ENCODE measurements at regions not wholly inside any gene's neighbourhood (a gene's known extent, or its start where the extent isn't known, plus 50 kb on each side); places are given as distances from the start of the nearest gene placed in this dataset.

DNA sequence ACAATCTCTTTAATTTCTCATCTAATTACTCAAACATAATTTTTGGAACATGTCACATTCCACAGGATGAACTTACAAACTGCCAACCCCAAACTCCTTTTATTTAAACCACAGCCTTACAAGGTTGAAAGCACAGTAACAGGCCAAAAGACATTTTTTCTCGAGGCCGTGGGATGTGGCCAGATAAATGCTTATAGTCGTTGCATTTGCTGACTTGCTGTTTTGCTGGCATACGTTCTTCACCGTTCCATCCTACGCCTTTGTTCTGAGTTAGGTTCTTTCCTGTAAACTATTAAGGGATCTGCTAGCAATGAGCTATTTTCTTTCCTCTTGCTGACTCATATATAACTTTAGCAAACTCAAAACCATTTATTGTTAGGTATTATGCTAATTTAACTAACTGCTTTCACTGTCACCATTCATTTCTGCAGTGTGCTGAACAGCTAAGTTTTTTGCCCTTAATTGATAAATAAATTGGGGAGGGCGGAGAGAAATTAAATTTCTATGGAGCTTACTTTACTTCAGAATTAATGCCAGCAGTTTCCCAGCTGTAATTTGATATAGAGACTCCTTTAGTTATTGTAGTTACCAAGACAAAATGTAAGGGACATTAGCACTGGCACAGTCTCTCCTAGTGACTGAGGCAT, 135.1 kb upstream of the PACRGL start:
- Mint-ChIP-seq H3K4me1 (ENCODE audit: low read depth, unreplicated experiment) (peaks cover 2% of the 10 kb centered on the region), H3K4me3 (ENCODE audit: unreplicated experiment) (no peak overlapping the region), H3K27me3 (ENCODE audit: unreplicated experiment) (no peaks in the 10 kb centered on the region), H3K36me3 (ENCODE audit: unreplicated experiment) (no peaks in the 10 kb centered on the region), H3K9me3 (ENCODE audit: unreplicated experiment) (no peaks in the 10 kb centered on the region), H3K27ac (ENCODE audit: unreplicated experiment) (no peak overlapping the region)
- TF ChIP-seq CTCF (IDR thresholded peaks at IDR 0.05; ENCODE audit: partially characterized antibody, unreplicated experiment) = no peak
- no peak for DNase-seq

DNA sequence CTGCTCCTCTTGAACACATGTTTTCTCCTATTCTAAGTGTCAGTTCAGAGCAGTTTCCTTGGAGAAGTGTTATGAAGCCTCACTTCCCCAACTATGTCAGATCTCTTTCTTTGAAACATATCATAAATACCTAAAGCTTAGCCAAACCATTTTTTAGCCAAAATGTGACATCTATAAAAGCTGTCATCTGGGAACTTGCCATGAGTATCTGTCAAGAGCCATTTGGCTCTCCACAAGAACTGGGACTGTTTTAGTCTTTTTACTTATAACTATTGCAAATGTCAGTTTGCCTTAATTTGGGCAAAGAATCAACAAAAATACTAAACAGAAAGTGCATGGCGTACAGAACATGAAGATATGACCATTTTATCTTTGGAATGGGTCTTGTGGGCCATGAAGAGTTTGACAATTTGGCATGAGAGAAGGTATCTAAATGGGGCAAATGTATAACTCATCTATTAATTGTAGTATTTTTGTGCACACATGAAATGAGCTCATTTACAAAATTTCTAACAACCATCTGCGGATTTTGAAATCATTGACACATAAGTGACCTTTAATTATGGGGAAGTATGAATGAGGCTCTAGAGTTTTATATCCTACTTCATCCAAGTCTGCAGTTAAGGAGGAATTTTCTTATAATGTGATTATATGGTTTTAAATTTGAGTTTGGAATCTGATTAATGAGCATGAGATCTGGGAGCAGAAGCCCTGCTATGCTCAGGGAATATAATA, 129.1 kb upstream of the PACRGL start:
- Mint-ChIP-seq H3K9me3 (ENCODE audit: unreplicated experiment) (no peaks in the 10 kb centered on the region), H3K4me1 (ENCODE audit: low read depth, unreplicated experiment) (peaks cover 11% of the 10 kb centered on the region), H3K27ac (ENCODE audit: unreplicated experiment) (no peak overlapping the region), H3K27me3 (ENCODE audit: unreplicated experiment) (no peaks in the 10 kb centered on the region), H3K36me3 (ENCODE audit: unreplicated experiment) (no peaks in the 10 kb centered on the region), H3K4me3 (ENCODE audit: unreplicated experiment) (no peak overlapping the region)
- DNase-seq = no peak
- no peak for TF ChIP-seq CTCF (IDR thresholded peaks at IDR 0.05; ENCODE audit: partially characterized antibody, unreplicated experiment)

DNA sequence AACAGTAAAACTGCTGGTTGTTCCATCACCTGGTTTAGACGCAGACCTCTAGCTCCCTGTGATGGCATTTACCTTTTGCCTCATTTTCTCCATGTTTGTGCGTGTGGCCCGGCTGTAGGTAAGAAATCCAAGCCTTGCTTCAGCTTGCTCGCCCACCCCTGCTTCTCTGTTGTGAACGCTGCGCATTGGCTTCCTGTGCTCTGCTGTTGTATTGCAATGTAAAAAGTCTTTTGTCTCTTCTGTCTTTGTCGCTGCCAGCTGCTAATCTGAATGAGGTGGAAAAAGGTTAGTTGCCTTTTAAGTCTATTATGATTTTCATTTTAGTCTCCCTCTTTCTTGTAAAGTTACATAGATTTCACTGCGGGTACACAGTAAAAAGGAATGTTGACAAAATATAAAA, 127.3 kb upstream of the PACRGL start:
- Mint-ChIP-seq H3K9me3 (ENCODE audit: unreplicated experiment) (no peaks in the 10 kb centered on the region), H3K27ac (ENCODE audit: unreplicated experiment) (no peak overlapping the region), H3K4me3 (ENCODE audit: unreplicated experiment) (no peak overlapping the region), H3K4me1 (ENCODE audit: low read depth, unreplicated experiment) (peaks cover 16% of the 10 kb centered on the region), H3K27me3 (ENCODE audit: unreplicated experiment) (no peaks in the 10 kb centered on the region), H3K36me3 (ENCODE audit: unreplicated experiment) (no peaks in the 10 kb centered on the region)
- DNase-seq = no peak
- no peak for TF ChIP-seq CTCF (IDR thresholded peaks at IDR 0.05; ENCODE audit: partially characterized antibody, unreplicated experiment)

DNA sequence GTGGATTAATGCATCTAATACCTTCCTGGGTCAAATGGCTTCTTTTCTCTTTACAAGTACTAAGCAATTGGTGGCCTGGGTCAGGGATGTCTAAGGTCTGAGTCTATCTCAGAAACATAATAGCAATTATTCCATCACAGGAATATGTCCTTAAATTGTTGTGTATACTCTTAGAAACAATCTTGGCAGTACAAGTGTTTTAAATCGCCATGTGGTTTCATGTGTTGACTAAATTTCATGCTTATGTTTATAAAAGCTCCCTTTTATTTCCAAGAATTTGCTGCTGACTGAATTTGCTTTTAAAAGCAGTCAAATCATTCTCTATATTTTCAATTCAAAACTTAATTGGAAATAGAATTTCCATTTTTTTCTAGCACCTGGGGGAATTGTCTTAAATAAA, 125.3 kb upstream of the PACRGL start:
- Mint-ChIP-seq H3K9me3 (ENCODE audit: unreplicated experiment) (no peaks in the 10 kb centered on the region), H3K27ac (ENCODE audit: unreplicated experiment) (no peak overlapping the region), H3K4me3 (ENCODE audit: unreplicated experiment) (no peak overlapping the region), H3K36me3 (ENCODE audit: unreplicated experiment) (no peaks in the 10 kb centered on the region), H3K27me3 (ENCODE audit: unreplicated experiment) (no peaks in the 10 kb centered on the region), H3K4me1 (ENCODE audit: low read depth, unreplicated experiment) (peaks cover 16% of the 10 kb centered on the region)
- DNase-seq = no peak
- TF ChIP-seq CTCF (IDR thresholded peaks at IDR 0.05; ENCODE audit: partially characterized antibody, unreplicated experiment) = no peak

- no peaks in the 10 kb centered on the region for H3K36me3 Mint-ChIP-seq (ENCODE audit: unreplicated experiment)
- H3K27ac Mint-ChIP-seq (ENCODE audit: unreplicated experiment) = no peak overlapping the region
- TF ChIP-seq CTCF (IDR thresholded peaks at IDR 0.05; ENCODE audit: partially characterized antibody, unreplicated experiment) = no peak
- H3K27me3 Mint-ChIP-seq (ENCODE audit: unreplicated experiment) = no peaks in the 10 kb centered on the region
- DNase-seq = no peak
- H3K4me1 Mint-ChIP-seq (ENCODE audit: low read depth, unreplicated experiment) = peaks cover 16% of the 10 kb centered on the region
- H3K9me3 Mint-ChIP-seq (ENCODE audit: unreplicated experiment) = no peaks in the 10 kb centered on the region
- H3K4me3 Mint-ChIP-seq (ENCODE audit: unreplicated experiment) = no peak overlapping the region
Observed at GRCh38 chr4:20575486-20575885, 124.8 kb upstream of the PACRGL start.

Data from glutamatergic neuron (in vitro differentiated cells).